Natural killer cell treated with Interleukin-12 subunit alpha and Interleukin-12 subunit beta and Interleukin-15 and Interleukin-18, amount 100 ng/mL, for 72 hours (primary cell): ENCODE measurements at regions not wholly inside any gene's neighbourhood (a gene's known extent, or its start where the extent isn't known, plus 50 kb on each side); places are given as distances from the start of the nearest gene placed in this dataset.

Source experiments
- ATAC-seq, 2 donors: fragments of 150-1000 bp; cut with Tn5 transposase in 1 of 2; sonication (Bioruptor Pico), chemical (Tn5 transposase) in 1 of 2; 2 replicates each; pipeline ENCODE4 v1.10.0; 2021
- DNase-seq: peaks from one replicate; pipeline ENCODE4 v3.0.0; 2022; ENCODE audit warnings: low spot score
- H3K27ac Mint-ChIP-seq, 2 donors: 1 replicate in 1 of 2; 2 replicates in 1 of 2; pipeline ENCODE4 v1.8.0; 2022; ENCODE audit warnings: mixed read lengths in 2 of 2, mild to moderate bottlenecking in 1 of 2, moderate library complexity in 1 of 2
- H3K27me3 Mint-ChIP-seq, 2 donors: 1 replicate in 1 of 2; 2 replicates in 1 of 2; pipeline ENCODE4 v1.8.0; 2022; ENCODE audit warnings: mixed read lengths in 2 of 2
- H3K36me3 Mint-ChIP-seq: one replicate; pipeline ENCODE4 v1.8.0; 2022; ENCODE audit warnings: mixed read lengths
- H3K4me1 Mint-ChIP-seq, 2 donors: 1 replicate in 1 of 2; 2 replicates in 1 of 2; pipeline ENCODE4 v1.8.0; 2022; ENCODE audit warnings: low read depth in 2 of 2, mixed read lengths in 2 of 2, mild to moderate bottlenecking in 1 of 2
- H3K4me3 Mint-ChIP-seq: one replicate; pipeline ENCODE4 v1.8.0; 2022; ENCODE audit warnings: mixed read lengths
- H3K9me3 Mint-ChIP-seq: 2 replicates; pipeline ENCODE4 v1.8.0; 2022; ENCODE audit warnings: mixed read lengths

DNA sequence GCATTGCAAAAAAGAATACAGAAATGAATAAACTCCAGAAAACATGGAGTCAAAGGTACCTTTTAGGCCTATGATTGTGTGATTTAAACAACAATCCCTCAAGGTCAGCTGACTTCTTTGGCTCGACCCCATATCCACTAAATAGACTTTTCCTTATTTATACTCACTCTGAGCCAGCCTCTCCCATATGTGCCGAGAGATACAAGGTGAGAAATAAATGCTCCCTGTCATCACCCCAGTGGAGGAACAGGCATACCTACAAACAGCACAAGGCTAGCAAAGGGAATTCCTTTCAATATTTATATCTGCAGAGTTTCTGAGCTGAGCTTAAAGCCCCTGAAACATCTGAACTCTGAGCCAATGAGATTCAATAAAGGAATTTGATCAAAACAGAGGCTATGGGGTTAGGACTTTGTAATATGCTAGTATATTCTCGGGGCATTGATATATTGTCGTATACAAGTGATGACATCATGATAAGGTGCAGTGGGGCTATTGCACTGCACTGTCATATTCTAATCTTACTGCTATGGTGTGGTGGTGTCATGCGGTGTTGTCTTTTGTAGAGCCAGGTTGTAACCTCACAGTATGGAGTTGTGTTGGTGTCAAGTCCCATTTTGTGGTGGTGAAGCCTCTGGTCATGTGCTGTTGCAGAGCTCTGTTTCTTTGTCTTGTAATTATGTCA lies 56.0 kb upstream of the GALNT18 start:
- Mint-ChIP-seq H3K4me1 (no peaks in the 10 kb centered on the region), H3K4me3 (no peak overlapping the region), H3K27ac (no peak overlapping the region), H3K27me3 (peaks cover 15 to 39% of the 10 kb centered on the region in 2 donors), H3K36me3 (no peaks in the 10 kb centered on the region), H3K9me3 (no peaks in the 10 kb centered on the region)
- DNase-seq (no peak), ATAC-seq (peak in 1 of 2 donors; percentile 30)

GRCh38 chr11:11675671-11676181 lies 53.9 kb upstream of the GALNT18 start:
- Mint-ChIP-seq H3K27ac (no peak overlapping the region), H3K27me3 (peaks cover 8 to 24% of the 10 kb centered on the region in 2 donors), H3K9me3 (no peaks in the 10 kb centered on the region), H3K4me1 (no peaks in the 10 kb centered on the region), H3K36me3 (no peaks in the 10 kb centered on the region), H3K4me3 (no peak overlapping the region)
- ATAC-seq (no peak), DNase-seq (no peak)

GRCh38 chr11:11672789-11673188 lies 51.0 kb upstream of the GALNT18 start:
- Mint-ChIP-seq H3K9me3 (no peaks in the 10 kb centered on the region), H3K36me3 (no peaks in the 10 kb centered on the region)
- ATAC-seq = no peak

GRCh38 chr11:11672101-11672500 lies 50.3 kb upstream of the GALNT18 start:
- Mint-ChIP-seq H3K27ac (no peak overlapping the region), H3K9me3 (no peaks in the 10 kb centered on the region), H3K4me3 (no peak overlapping the region), H3K4me1 (no peaks in the 10 kb centered on the region), H3K36me3 (no peaks in the 10 kb centered on the region), H3K27me3 (peaks cover 8 to 17% of the 10 kb centered on the region in 2 donors)
- DNase-seq (no peak), ATAC-seq (no peak)

More at GRCh38 chr11:11672789-11673188, 51.0 kb upstream of the GALNT18 start:
- H3K4me1 Mint-ChIP-seq = no peaks in the 10 kb centered on the region
- DNase-seq = no peak
- H3K27me3 Mint-ChIP-seq = peaks cover 3 to 11% of the 10 kb centered on the region in 2 donors
- H3K27ac Mint-ChIP-seq = no peak overlapping the region
- H3K4me3 Mint-ChIP-seq = no peak overlapping the region
